ENCODE measurements at regions not wholly inside any gene's neighbourhood (a gene's known extent, or its start where the extent isn't known, plus 50 kb on each side); places are given as distances from the start of the nearest gene placed in this dataset.

DNA sequence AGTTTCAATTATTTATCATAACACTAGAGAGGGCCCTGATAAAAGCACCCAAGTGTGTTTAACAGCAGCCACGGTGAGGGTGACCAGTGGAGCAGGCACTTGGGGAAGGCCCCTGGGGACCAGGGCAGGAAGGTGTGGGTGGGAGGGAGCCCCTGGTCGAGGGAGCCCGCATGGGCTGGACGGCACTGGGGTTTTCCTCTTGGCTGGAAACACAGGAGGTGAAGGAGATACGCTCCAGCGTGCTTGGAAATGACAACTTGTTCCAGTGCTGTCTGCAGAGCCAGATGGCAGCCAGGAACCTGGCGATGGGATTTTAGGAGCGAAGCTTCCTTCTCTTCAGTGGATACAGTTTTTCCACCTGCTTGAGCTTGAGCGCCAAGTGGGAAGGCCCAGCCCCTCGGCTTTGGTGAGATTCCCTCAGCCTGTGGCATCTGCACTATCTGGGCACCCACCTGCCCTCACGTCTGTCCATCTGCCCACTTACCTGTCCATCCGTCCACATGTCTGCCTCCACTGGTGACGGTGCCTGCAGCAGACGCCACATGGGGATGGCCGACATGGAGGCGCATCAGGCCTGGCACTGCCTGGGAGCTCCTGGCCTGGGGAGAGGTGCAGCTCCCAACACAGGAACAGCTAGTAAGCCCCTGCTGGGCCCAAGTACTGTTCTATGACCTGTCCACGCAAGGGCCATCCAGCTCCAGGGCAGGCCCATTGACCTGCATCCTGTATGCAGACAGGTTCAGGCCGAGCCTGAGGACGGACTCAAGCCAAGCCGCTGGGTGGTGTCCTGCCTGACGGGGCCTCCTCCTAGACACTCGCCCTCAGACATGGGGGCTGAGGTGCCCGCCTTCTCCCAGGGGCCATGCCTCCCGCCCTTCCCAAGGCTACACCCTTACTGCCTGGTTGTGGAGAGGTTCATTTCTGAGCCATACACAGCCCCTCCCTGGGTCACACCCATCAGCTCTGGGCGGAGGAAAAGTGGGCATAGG, 192.2 kb upstream of the C14orf180 start:
- no peaks in the 10 kb centered on the region for H3K36me3 ChIP-seq (ENCODE audit: control insufficient read depth, insufficient read depth, low read length)
- no peaks in the 10 kb centered on the region for H3K4me1 ChIP-seq
- H3K4me3 ChIP-seq (ENCODE audit: low read depth, low read length), result no peak overlapping the region
- BruUV-seq (replicated peaks), result no TSS peak
- Mint-ChIP-seq H3K27me3 (ENCODE audit: insufficient read depth, unreplicated experiment) (peaks cover 28% of the 10 kb centered on the region), H3K27ac (ENCODE audit: unreplicated experiment) (no peak overlapping the region), H3K4me3 (ENCODE audit: unreplicated experiment) (no peak overlapping the region), H3K9me3 (ENCODE audit: unreplicated experiment) (no peaks in the 10 kb centered on the region), H3K36me3 (ENCODE audit: insufficient read depth, unreplicated experiment) (no peaks in the 10 kb centered on the region), H3K4me1 (ENCODE audit: low read depth, unreplicated experiment) (no peaks in the 10 kb centered on the region)
- peak in 1 of 2 experiments; percentile 13 for DNase-seq
- intact Hi-C loops (cut with micrococcal nuclease; ENCODE audit: unreplicated experiment), result no loop called here
- H3K27me3 ChIP-seq (replicated peaks; ENCODE audit: control insufficient read depth, insufficient read depth, low read length), result peaks cover 2% of the 10 kb centered on the region
- POLR2A ChIA-PET, result no interaction called here
- CTCF ChIA-PET, result no interaction called here
- no peaks in the 10 kb centered on the region for H3K9me3 ChIP-seq
- TF ChIP-seq, protein P1, sequence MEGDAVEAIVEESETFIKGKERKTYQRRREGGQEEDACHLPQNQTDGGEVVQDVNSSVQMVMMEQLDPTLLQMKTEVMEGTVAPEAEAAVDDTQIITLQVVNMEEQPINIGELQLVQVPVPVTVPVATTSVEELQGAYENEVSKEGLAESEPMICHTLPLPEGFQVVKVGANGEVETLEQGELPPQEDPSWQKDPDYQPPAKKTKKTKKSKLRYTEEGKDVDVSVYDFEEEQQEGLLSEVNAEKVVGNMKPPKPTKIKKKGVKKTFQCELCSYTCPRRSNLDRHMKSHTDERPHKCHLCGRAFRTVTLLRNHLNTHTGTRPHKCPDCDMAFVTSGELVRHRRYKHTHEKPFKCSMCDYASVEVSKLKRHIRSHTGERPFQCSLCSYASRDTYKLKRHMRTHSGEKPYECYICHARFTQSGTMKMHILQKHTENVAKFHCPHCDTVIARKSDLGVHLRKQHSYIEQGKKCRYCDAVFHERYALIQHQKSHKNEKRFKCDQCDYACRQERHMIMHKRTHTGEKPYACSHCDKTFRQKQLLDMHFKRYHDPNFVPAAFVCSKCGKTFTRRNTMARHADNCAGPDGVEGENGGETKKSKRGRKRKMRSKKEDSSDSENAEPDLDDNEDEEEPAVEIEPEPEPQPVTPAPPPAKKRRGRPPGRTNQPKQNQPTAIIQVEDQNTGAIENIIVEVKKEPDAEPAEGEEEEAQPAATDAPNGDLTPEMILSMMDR (IDR thresholded peaks at IDR 0.05; ENCODE audit: insufficient read depth in 1 of 2, low read depth in 1 of 2, low read length in 1 of 2, severe bottlenecking in 1 of 2, unreplicated experiment in 1 of 2), result no peak

DNA sequence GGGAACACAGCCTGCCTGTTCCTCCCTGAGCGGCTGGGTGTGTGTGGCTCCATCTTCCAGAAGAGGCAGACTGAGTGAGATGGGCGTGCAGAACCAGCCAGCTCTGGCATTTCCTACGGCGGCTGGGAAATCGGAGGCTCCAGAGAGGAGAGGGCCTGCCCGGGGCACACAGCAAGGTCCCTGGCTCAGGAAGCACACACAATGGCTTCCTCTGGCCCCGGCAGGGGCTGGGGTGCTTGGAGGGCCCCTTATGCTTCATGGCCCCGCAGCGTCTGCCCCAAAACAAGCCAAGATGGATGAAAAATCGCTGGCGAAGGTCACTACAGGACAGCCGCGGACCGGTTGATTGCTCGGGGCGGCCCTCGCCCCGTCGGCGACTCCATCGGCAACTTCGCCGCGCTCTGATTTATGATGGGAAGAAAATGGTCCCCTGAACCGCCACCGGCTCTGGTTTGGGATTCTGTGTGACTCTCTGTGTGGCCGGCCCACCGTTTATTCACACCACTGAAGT, 191.5 kb upstream of the C14orf180 start:
- peaks cover 28% of the 10 kb centered on the region for H3K27me3 Mint-ChIP-seq (ENCODE audit: insufficient read depth, unreplicated experiment)
- no peak overlapping the region for H3K4me3 Mint-ChIP-seq (ENCODE audit: unreplicated experiment)
- BruUV-seq (replicated peaks), result no TSS peak
- peaks cover 2% of the 10 kb centered on the region for H3K27me3 ChIP-seq (replicated peaks; ENCODE audit: control insufficient read depth, insufficient read depth, low read length)
- no peaks in the 10 kb centered on the region for H3K9me3 ChIP-seq
- POLR2A ChIA-PET, result no interaction called here
- H3K36me3 Mint-ChIP-seq (ENCODE audit: insufficient read depth, unreplicated experiment), result no peaks in the 10 kb centered on the region
- CTCF ChIA-PET, result no interaction called here
- H3K36me3 ChIP-seq (ENCODE audit: control insufficient read depth, insufficient read depth, low read length), result no peaks in the 10 kb centered on the region
- no peak for DNase-seq
- H3K4me1 ChIP-seq, result no peaks in the 10 kb centered on the region
- H3K9me3 Mint-ChIP-seq (ENCODE audit: unreplicated experiment), result no peaks in the 10 kb centered on the region
- TF ChIP-seq, protein P1 (IDR thresholded peaks at IDR 0.05; ENCODE audit: insufficient read depth in 1 of 2, low read depth in 1 of 2, low read length in 1 of 2, severe bottlenecking in 1 of 2, unreplicated experiment in 1 of 2), result no peak
- H3K4me1 Mint-ChIP-seq (ENCODE audit: low read depth, unreplicated experiment), result no peaks in the 10 kb centered on the region
- no peak overlapping the region for H3K27ac Mint-ChIP-seq (ENCODE audit: unreplicated experiment)
- intact Hi-C loops (cut with micrococcal nuclease; ENCODE audit: unreplicated experiment), result no loop called here
- no peak overlapping the region for H3K4me3 ChIP-seq (ENCODE audit: low read depth, low read length)

DNA sequence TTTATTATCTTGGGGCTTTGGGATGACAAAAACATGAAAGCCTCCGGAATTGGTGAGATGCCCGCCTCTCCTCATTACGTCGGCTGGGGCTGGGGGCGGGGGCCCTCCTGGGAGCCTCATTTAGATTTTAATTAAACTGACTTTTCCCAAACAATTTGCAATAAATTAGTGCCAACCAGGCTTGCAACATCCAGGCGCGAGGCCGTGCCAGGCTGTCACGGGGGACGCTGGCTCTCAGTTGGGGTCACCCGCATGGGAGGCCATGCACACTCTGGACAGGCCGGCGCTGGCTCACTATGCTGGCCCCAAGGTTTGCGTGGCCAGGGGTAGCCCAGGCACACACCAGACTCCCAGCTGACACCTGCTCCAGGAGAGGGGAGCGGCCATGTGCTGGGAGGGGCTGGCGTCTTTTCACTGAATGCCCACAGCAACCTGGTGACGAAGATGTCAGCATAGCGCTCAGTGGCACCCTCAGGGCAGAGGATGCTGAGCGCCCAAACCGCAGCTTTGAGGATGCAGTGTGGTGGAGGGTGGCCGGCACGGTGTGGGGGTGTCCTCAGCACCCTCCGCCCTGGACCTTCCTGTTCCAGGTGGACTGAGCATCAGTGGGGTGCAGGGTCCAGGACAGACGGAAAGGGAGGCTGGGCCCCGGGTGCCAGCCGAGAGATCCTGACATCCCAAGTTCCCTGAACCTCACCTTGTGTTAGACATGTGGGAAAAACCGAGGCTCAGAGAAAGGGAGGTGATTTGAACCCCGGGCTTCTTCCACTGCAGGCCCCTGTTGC, 190.8 kb upstream of the C14orf180 start:
- CTCF ChIA-PET, result no interaction called here

More for the DNA sequence above, 190.8 kb upstream of the C14orf180 start:
- H3K9me3 ChIP-seq, result no peaks in the 10 kb centered on the region
- no peak overlapping the region for H3K27ac Mint-ChIP-seq (ENCODE audit: unreplicated experiment)
- no peaks in the 10 kb centered on the region for H3K9me3 Mint-ChIP-seq (ENCODE audit: unreplicated experiment)
- intact Hi-C loops (cut with micrococcal nuclease; ENCODE audit: unreplicated experiment), result no loop called here
- H3K4me3 Mint-ChIP-seq (ENCODE audit: unreplicated experiment), result no peak overlapping the region
- DNase-seq, result no peak
- no peaks in the 10 kb centered on the region for H3K36me3 ChIP-seq (ENCODE audit: control insufficient read depth, insufficient read depth, low read length)
- TF ChIP-seq, protein P1 (IDR thresholded peaks at IDR 0.05; ENCODE audit: insufficient read depth in 1 of 2, low read depth in 1 of 2, low read length in 1 of 2, severe bottlenecking in 1 of 2, unreplicated experiment in 1 of 2), result no peak
- no TSS peak for BruUV-seq (replicated peaks)
- no peaks in the 10 kb centered on the region for H3K4me1 Mint-ChIP-seq (ENCODE audit: low read depth, unreplicated experiment)
- peaks cover 28% of the 10 kb centered on the region for H3K27me3 Mint-ChIP-seq (ENCODE audit: insufficient read depth, unreplicated experiment)
- H3K27me3 ChIP-seq (replicated peaks; ENCODE audit: control insufficient read depth, insufficient read depth, low read length), result peaks cover 2% of the 10 kb centered on the region
- H3K4me3 ChIP-seq (ENCODE audit: low read depth, low read length), result no peak overlapping the region
- H3K4me1 ChIP-seq, result no peaks in the 10 kb centered on the region
- POLR2A ChIA-PET, result no interaction called here
- no peaks in the 10 kb centered on the region for H3K36me3 Mint-ChIP-seq (ENCODE audit: insufficient read depth, unreplicated experiment)
